ENCODE measurements at regions not wholly inside any gene's neighbourhood (a gene's known extent, or its start where the extent isn't known, plus 50 kb on each side); places are given as distances from the start of the nearest gene placed in this dataset.

GRCh38 chr4:105059337-105059736, 87.3 kb upstream of the TET2 start:
- TF ChIP-seq CSDC2 (CRISPR knock-in tag; IDR thresholded peaks at IDR 0.05) (no peak), GLIS3 (CRISPR knock-in tag; IDR thresholded peaks at IDR 0.05) (no peak), TOX (CRISPR knock-in tag; IDR thresholded peaks at IDR 0.05; ENCODE audit: borderline replicate concordance) (no peak), CREB5 (CRISPR knock-in tag; IDR thresholded peaks at IDR 0.05; ENCODE audit: low read depth) (no peak), ZFP30 (CRISPR knock-in tag; IDR thresholded peaks at IDR 0.05) (no peak), PATZ1 (CRISPR knock-in tag; IDR thresholded peaks at IDR 0.05; ENCODE audit: borderline replicate concordance) (no peak), ISL1 (CRISPR knock-in tag; IDR thresholded peaks at IDR 0.05) (no peak), PPARA (CRISPR knock-in tag; IDR thresholded peaks at IDR 0.05; ENCODE audit: borderline replicate concordance) (no peak), TCF4 (CRISPR knock-in tag; IDR thresholded peaks at IDR 0.05; ENCODE audit: borderline replicate concordance) (no peak), ZNF565 (CRISPR knock-in tag; conservative IDR thresholded peaks at IDR 0.05; ENCODE audit: low read depth) (no peak), ZNF8 (CRISPR knock-in tag; IDR thresholded peaks at IDR 0.05) (no peak), ARNTL (CRISPR knock-in tag; IDR thresholded peaks at IDR 0.05; ENCODE audit: borderline replicate concordance, low read depth) (no peak), ZFP3 (CRISPR knock-in tag; IDR thresholded peaks at IDR 0.05) (no peak)

All from SK-N-SH treated with all-trans-retinoic acid at 6 μM for 48 hours (cell line).